ENCODE measurements at regions not wholly inside any gene's neighbourhood (a gene's known extent, or its start where the extent isn't known, plus 50 kb on each side); places are given as distances from the start of the nearest gene placed in this dataset.
A peak's percentile ranks its signal among the peaks of the same experiment; 100 is the strongest.
"Not testable (repeated sequence)": the region's sequence is repeated elsewhere in the genome, so short reads cannot be mapped to it uniquely, and the experiment has no call there.

- no peak for DNase-seq
Observed at GRCh38 chr13:74264333-74264732, 130.1 kb upstream of the KLF12 start.

DNA sequence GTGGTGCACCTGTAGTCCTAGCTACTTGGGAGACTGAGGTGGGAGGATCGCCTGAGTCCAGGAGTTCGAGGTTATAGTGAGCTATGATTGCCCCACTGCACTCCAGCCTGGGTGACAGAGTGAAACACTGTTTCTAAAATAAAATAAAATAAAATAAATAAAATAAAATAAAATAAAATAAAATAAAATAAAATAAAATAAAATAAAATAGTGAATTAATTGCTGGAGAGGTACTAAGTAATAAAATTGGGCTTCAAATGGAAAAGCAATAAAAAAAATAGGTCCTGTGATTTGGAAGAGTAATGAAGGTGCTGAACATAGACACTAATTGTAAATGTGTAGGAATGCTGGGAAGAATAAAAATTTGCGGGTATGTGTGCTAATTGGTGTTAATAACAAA lies 126.2 kb upstream of the KLF12 start:
- DNase-seq: not testable (repeated sequence)

- no peak for DNase-seq
Observed at GRCh38 chr13:74259641-74260040, 125.4 kb upstream of the KLF12 start.

- no peak for DNase-seq
Observed at GRCh38 chr13:74258961-74259360, 124.8 kb upstream of the KLF12 start.

DNA sequence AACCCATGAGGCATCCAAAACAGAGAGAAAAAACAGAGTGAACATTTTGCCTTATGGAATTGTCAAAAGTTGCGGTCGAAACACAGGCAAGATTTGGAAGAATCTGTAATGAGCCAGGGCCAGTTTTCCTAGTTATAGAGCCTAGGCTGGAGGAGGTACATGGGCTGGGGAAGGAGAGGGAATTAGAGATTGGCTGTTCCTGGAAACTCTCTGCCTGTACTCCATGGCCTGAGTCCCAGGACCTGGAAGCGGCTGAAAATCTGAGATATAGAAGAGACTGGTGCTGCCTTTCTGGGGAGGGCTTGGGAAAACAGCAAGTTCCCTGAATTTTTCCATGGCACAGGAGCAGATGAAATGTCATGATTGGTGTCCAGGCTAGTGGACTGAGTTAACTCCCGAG lies 122.8 kb upstream of the KLF12 start:
- DNase-seq: no peak

- no peak for DNase-seq
Observed at GRCh38 chr13:74253161-74253560, 119.0 kb upstream of the KLF12 start.

DNA sequence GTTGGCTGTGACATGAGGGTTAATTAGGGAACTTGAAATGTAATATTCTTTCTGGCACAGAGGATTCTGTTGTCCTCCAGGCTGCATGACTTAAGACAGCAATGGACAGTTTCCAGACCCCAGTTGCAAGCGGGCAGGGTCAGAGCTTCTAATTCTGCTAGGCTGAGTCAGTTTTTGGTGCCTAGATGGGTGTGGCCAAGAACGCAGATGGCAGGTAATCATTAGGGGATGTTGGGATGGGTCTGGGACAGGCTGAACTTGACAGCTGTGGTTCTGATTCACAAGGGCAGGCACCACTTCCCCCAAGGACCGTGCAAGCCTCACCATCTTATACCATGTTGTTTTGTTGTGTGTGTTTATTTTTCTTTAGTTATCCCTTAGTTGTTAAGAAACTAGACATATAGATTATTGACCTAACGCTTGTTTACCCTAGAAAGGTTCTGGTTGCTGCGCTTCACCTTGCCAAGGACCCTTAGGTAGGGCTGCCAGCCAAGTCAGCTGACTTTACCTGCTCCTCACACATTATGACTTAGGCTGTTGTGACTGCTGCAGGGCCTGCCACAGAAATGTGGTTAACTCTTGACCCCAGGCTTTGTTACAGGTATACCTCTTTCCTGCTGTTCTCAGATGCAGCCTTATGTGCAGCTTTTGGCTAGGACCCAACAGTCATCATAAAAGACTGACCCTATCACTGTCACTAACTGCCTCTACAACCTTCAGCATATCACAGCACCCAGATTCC lies 117.7 kb upstream of the KLF12 start:
- no peak for DNase-seq

GRCh38 chr13:74250738-74251190 lies 116.6 kb upstream of the KLF12 start:
- no peak for DNase-seq

DNA sequence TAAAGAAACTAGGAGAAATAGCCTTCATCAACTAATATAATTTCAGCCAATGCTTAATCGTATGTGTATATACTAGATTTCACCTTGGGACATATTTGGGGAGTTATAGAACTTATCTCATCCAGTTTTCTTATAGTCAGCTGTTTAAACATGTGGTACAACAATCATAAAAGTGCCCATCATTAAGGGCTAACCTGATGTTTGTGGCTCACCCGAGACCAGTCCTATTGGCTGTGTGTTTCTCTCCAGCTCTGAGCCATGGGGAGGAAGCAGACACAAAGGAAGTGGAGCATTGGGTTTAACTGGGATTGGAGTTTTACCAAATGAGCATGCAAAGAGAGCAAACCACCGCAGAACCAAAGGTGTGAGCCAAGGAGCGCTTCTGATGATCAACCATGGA lies 114.3 kb upstream of the KLF12 start:
- no peak for DNase-seq

DNA sequence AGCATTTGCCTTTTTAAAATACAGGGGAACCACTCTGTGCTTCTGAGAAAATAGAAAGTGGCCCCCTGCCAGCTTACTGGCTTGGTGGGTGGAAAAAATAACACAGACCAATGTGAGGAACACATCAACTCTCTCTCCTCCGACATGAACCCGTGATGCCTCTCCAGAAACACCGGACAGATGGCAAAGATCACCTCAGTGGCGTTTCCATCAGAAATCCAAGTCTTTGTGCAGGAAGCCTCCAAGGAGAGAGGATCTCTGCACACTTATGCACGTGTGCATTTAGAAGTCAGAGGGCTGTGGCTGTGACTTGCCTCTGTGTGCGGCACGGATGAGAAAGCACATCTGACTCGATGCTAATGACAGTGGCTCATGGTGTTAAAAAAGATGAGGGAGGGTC lies 112.3 kb upstream of the KLF12 start:
- no peak for DNase-seq

GRCh38 chr13:74243637-74244526 lies 109.7 kb upstream of the KLF12 start:
- DNase-seq: peak; percentile 62

GRCh38 chr13:74241343-74241742 lies 107.1 kb upstream of the KLF12 start:
- not testable (repeated sequence) for DNase-seq

GRCh38 chr13:74230984-74231501 lies 96.8 kb upstream of the KLF12 start:
- peak; percentile 42 for DNase-seq

- DNase-seq: no peak
Observed at GRCh38 chr13:74229242-74229641, 95.0 kb upstream of the KLF12 start.

GRCh38 chr13:74227476-74228158 lies 93.4 kb upstream of the KLF12 start:
- DNase-seq: no peak

DNA sequence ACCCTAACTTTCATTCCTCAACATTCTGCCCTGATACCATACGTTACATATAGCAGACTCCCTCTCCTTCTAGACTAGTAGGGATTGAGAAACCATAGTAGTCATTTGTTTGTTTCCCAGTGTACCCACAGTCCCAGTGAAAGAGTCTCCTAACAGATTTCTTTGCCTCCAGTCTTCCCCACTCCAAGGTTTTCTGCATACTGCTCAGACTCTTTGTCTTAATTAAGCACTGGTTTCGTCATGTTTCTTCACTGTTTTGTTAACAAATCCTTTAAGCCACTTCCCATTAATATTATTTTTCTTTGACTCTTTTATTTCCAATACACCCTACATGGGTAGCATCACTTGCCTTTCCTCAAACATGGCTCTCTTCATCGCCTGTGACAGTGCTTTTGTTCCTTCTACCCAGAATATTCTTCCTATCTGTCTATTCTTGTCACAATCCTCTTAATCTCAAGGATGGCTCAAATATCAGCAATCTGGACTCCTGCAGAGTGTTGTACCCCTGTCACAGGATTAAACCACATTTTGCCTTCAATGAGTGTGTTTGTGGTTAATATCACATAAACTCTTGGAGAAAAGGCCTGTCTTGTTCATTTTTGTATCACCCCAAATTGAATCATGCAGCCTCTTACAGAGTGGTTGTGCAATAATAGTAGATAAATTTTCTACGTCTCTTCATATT lies 92.7 kb upstream of the KLF12 start:
- no peak for DNase-seq

- no peak for DNase-seq
Observed at GRCh38 chr13:74221752-74222151, 87.5 kb upstream of the KLF12 start.

DNA sequence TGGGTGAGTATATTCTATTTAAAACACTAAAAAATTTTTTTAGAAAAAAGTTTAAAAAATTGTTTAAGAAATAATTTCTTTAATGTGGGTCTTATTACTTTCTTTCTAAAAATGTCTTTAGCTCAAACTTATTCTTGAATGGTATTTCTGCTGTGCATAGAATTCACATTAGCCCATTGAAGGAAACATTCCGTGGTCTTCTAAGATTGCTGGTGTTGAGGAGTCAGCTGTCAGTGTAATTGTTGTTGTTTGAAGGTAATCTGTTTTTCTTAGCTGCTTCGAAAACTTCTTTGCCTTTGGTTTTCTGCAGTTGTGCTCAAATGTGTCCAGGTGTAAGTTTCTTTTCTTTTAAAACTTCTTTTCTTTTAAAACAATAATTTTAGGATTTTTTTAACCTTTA lies 85.4 kb upstream of the KLF12 start:
- DNase-seq: no peak

DNA sequence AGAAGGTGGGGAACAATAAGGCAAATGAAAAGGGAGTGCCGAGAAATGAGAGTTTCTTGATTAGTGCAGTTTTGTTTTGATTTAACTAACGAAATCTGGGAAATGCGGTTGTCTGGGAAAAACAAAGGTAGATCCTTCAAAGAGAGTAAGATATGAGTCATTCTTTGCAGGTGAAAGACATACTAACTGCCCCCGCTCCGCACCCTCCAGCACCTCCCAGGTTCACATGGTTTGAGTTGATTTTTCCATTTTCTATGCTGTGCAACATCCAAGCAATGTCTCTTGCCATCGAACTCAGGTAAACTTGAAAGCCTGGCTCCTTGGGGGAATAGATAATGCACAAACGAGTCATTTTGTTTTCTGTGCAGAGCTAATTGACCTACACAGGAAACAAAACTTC lies 84.1 kb upstream of the KLF12 start:
- no peak for DNase-seq

DNA sequence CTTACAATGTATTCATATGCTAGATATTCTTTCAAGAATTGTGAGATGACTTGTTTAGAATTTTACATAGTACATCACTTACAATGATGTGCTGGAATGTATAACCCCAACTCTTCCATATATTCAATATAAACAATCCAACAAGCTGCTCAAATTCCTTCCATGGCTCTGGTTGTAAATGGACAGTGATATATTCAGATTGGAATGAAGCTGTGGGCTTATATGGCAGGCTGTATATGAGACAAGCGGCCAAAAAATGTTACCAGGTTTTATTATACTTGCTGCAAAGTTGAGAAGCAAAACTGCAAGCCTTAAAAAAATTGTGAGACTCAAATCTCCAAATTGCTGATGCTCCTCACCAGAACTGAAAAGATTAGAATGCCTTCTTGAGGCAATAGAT lies 83.6 kb upstream of the KLF12 start:
- DNase-seq: no peak

DNA sequence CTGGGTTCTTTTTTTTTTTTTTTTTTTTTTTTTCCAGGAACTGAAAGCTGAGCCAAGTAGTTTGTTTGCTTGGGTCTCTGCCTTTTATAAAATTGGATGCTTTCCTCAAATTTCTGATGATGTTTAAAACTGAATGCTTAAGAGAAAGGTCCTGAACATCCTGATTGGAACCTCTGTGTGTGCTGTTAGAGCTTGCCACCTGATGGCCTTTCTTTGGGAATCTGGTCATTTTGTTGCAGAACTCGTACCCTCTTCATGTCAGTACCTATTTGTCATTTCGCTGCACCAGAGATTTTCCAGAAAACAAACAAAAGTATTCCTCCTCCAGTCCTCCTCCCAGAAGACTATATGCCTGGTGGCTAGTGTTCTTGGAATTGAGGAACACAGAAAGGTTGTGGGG lies 81.2 kb upstream of the KLF12 start:
- DNase-seq: no peak

DNA sequence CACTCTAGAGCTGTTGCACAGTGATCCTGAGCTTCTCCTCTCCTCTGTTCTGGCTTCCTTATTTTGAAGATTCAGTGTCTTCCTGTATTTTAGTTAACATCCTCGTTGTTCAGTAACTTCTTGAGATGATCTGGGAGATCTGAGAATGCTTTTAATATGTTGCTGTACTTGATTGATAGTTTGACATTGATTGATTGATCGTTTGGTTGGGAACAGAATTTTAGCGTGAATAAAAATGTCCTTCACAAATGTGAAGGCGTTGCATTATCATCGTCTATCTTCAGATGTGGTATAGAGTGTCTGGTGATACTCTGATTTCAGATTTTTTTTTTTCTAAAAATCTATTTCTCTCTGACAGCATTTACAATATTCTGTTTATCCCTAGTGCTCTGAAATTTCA lies 80.1 kb upstream of the KLF12 start:
- no peak for DNase-seq
